Kidney tubule cell (primary cell): ENCODE measurements at regions not wholly inside any gene's neighbourhood (a gene's known extent, or its start where the extent isn't known, plus 50 kb on each side); places are given as distances from the start of the nearest gene placed in this dataset.

Experiments
- DNase-seq: peaks from one replicate; pipeline ENCODE4 v3.0.0-alpha.2; 2018; ENCODE audit warnings: low spot score

DNA sequence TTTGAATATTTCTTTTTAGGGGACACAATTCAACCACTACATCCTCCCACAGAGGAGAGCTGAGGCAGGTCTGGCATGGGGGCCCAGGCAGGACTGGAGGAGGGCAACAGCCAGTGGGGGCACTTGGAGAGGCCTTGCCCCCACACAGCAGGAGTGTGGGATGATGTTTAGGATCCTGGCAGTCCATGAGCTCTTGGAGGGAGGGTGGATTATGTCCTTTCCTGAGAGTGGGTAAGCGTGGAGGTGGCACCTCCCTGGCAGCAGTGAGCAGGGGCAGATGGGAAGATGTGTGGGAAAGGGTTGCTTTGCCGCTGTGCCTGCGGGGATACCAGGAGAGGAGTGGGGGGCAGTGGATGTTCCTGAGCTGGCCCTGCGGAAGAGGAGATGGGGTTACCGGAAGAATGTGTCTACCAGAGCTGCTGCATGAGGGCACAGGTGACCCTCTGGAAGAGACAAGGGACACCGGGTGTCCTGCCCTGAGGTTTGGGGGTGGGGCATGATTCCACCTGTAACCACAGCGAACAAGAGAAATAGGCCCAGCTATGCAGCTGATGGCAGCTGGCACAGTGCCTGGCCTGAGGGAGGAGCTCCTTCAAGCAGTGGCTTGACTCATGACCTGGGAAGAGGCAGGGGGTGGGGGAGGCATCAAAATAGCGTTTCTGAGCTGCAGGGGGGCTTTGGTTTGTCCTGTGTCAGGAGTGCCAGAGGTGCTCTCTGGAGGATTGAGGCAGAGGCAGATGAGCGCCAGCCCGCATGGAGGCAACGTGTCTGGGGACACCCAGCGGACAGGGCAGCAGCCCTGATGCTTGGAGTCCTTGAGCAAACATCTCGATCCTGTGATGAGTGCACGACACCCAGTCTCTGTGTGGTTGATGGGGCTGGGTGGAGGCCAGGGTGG is 123.9 kb upstream of the TMPRSS2 start:
- peak; percentile 89 for DNase-seq

- DNase-seq: no peak
Measured at GRCh38 chr21:41630917-41631316, 123.0 kb upstream of the TMPRSS2 start.

DNA sequence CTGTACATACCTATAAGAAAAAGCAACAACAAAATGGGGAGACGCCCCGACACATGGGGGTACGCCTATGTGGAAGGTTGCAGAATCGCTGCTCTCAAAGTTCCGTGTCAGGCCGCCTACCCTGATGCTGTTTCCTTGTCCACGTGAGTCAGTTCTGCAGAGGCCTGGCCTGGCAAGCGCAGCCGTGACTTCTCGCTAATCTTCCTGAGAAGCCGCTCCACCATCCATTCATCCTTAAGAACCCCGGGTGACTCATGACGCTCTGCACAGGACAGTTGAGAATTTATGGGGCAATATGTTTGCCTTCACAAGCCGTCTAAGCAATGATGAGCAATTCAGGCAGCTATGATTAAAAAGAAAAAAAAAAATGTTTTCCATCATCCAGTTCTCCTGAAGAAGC is 122.3 kb upstream of the TMPRSS2 start:
- DNase-seq: peak; percentile 78

DNA sequence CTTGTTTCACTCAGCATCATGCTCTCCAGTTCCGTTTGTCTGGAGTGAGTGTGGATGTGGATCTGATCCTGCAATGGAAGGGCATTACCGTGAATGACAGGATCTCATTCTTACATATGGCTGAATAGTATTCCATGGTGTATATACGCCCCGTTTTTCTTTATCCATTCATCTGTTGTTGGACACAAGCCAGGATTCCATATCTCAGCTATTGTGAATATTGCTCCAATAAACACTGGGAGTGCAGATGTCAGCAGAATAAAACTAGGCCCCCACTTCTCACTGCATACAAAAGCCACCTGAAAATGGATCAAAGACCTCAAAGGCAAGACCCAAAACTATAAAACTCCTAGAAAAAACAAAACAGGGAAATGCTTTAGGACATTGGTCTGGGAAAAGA is 120.3 kb upstream of the TMPRSS2 start:
- no peak for DNase-seq

DNA sequence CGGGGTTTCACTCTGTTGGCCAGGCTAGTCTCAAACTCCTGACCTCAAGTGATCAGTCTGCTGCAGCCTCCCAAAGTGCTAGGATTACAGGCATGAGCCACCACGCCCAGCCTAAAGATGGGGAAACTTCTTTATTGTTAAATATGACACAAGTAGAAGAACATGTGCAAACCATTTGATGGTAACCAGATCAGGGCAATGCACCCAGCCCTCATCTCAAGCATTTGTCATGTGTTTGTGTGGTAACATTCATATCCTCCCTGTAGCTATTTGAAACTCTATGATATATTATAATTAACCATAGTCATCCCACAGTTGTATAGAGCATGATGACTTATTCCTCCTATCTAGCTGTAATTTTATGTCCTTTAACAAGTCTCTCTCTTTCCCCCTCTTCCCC is 119.5 kb upstream of the TMPRSS2 start:
- no peak for DNase-seq

GRCh38 chr21:41626021-41626420 is 118.1 kb upstream of the TMPRSS2 start:
- no peak for DNase-seq

DNA sequence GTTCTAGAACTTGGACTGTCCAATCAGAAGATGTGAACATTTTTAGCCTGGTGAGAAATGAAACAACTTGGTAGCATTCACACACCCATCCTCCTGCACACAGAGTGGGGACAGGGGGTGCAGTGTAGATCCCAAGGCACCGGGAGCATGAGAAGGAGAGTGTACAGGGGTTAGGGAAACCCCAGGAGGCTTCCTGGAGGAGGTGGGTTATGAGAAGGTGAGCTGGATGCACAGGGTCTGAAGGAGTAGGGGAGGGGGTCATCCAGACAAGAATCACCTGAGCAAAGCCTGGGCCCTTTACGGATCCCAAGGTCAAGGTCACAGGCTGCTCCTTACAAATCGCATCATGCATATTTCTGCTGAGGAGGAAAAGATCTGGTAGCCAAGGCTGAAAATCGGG is 117.5 kb upstream of the TMPRSS2 start:
- no peak for DNase-seq

DNA sequence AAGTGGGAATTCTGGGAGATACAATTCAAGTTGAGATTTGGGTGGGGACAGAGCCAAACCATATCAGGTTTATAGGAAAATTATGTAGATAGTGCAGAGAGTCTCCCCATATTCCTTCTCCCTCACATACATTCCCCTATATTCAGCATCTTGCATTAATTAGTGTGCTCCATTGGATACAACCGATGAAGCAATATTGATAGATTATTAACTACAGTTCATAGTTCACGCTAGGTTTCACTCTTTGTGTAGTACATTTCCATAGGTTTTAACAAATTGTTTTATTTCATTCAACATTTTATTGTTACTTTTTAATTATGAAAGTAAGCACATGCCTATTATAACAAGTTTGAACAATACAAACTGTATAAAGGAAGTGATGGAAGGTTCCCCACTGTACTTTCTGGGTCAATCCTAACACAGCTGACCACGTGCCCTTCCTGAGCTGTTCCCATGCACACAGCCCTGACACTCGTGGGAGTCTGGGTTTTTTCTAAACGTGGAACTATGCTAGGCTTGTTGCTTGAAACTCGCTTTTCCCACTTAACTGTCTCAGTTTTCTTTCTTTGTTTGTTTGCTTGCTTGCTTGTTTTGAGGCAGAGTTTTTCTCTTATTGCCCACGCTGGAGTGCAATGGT is 116.8 kb upstream of the TMPRSS2 start:
- no peak for DNase-seq

- no peak for DNase-seq
Measured at GRCh38 chr21:41623945-41624344, 116.0 kb upstream of the TMPRSS2 start.

DNA sequence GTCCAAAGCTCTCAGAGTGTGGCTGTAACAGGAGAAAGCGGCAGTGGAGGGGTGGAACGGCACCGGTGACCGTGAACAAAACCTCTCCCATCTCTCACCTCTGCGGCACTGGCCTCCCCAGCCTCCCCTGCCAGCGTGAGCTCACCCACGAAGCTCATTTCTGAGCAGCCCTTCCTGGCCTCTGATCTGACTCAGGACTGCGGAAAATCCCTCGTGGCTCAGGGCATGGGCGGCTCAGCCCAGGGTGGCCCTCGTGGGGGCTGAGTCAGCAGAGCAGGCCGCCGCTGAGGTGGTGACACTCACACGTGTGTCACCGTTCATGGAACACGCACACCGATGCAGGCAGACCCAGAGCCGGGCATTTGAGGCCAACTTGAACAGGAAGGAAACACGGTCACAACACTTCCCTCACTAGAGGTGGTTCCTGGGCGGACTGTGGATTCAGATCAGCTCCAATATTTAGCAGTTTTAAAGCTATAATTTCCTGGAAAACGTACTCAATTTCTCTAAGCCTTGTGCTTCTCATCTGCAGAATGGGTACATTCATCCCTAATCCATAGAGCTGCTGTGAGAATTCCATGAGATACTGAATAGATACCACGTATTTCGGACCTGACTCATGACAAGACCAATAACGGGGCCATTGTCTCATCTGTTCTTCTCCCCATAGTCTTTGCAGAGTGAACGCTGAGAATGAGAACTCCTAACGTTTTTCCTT is 115.0 kb upstream of the TMPRSS2 start:
- peak; percentile 93 for DNase-seq

DNA sequence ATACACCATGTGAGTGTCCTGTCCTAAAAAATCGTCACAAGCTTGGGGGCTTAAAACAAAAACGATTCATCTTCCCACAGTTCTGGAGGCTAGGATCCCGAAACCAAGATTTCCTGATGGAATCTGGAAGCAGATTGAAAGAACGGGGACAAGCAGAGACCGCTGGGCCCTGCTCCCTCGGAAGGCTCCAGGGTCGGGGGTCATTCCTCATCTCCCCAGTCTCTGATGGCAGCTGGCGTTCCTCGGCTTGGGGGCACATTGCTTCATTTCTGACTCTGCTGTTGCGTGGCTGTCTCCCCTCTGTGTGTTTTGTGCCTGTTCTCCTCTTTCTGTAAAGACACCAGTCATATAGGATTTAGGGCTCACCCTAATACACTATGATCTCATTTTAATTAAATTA is 114.2 kb upstream of the TMPRSS2 start:
- no peak for DNase-seq

- DNase-seq: no peak
Measured at GRCh38 chr21:41621513-41621912, 113.6 kb upstream of the TMPRSS2 start.

DNA sequence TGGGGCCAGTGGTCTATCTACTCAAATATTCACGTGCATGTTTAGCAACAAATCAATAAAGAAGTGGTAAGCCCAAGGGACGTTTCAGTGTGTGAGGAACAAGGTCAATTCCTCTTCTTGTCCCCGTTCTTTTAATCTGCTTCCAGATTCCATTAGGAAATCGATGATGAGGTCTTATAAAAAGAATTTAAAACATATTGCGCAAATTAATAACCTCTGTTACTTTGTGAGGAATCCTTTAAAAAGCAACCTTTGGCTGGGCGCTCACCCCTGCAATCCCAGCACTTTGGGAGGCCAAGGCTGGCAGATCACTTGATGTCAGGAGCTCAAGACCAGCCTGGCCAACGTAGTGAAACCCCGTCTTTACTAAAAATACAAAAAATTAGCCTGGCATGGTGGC is 113.0 kb upstream of the TMPRSS2 start:
- no peak for DNase-seq

GRCh38 chr21:41620541-41620940 is 112.6 kb upstream of the TMPRSS2 start:
- DNase-seq: no peak

DNA sequence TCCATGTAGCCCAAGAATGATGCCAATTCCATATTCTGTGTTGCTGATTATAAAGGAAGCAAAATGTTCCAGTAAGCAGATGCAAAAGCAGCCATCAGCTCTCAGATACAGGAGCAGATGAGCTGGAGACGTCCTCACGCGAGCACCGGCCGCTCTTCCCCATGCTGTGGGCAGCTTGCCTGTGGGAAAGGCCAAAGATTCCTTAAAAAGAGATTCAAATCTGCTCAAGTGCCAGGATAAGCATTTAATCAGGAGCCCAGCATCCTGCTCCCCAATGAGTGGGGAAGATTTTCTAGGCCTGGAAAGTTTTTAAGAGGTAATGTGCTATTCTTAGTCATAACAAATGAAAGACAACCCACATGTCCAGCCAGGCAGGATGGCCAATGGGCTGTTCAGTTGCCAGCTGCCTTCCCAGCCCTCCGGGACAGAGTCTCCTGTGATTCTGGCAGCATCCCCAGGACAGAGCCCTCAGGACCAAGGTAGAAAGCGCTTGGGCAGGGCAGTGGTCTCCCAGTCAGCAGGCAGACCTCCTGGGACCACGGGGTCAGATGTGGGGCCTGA is 108.2 kb upstream of the TMPRSS2 start:
- DNase-seq: peak; percentile 33

DNA sequence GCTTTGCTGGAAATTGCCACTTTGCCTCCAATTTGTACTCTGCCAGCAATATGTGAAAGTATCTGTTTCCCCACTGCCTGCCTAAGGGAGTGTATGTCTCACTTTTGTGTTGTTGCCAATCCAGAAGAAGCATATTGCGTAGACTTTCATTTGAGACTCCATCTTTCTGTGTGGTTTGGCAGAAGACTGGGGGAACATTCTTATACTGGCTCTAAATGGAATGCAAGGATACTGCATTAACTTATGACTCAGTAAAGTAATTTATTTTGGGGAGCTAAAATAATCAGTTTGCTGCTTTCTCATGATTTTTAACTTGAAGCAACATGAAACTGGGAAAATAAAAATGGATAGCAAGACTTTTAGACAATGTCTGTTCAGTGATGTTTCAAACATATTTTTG is 107.7 kb upstream of the TMPRSS2 start:
- DNase-seq: peak; percentile 48

DNA sequence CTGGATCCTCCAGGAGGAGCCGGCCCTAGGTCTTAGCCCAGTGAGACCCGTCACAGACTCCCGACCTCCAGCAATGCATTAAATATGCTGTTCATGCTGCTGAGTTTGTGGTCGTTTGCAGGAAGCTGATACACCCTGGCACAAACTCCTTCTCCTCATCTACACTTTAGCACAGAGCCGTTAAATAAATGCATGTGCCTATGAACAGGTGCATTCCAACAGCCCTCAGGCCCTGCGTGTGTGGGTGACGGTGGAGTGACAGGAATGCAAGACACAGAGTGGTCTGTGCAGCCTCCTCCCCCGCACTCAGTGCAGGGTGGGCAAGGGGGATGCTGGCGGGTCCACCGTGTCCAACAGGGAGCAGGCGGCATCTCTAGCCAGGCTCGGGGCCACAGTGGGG is 106.6 kb upstream of the TMPRSS2 start:
- DNase-seq: peak; percentile 60

DNA sequence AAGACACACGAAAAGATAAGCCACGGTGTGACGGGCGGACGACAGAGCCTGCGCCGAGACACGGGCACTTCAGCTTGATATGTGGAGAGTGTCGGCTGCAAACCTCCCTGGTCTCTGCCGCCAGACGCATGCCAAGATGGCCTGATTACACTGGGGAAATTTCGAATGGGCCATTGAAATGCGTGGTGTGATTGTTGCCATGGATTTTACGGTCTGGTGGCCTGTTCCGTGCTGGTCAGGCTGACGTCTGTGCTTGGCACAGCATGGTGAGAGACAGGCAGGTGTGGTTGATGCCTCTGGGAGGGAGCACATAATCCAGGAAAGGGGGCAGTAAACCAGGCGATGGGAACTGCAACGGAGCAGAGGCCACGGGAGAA is 105.6 kb upstream of the TMPRSS2 start:
- DNase-seq: peak; percentile 65

- peak; percentile 79 for DNase-seq
Measured at GRCh38 chr21:41612674-41613532, 104.9 kb upstream of the TMPRSS2 start.

- peak; percentile 74 for DNase-seq
Measured at GRCh38 chr21:41611966-41612606, 104.1 kb upstream of the TMPRSS2 start.

DNA sequence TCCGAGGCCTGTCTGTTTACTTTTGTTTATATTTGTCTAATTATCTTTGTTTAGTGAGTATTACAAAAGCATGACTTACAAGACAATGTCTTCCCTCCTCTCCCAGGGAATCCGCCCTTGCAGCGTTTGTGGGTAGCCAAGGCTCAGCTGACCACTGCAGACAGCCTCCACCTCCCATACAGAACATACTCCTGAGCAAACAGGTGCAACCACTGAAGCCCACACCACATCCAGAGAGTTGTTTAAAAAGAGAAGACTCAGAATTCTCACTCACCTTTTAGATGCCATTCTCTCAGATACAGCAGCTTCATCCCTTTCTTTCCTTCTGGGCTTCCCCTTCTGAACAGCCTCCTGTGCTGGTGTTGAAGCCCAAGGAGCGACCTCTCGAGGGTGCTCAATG is 103.5 kb upstream of the TMPRSS2 start:
- no peak for DNase-seq
